NCI-H774 (cell line): ENCODE measurements at regions not wholly inside any gene's neighbourhood (a gene's known extent, or its start where the extent isn't known, plus 50 kb on each side); places are given as distances from the start of the nearest gene placed in this dataset.
"Not testable (repeated sequence)": the region's sequence is repeated elsewhere in the genome, so short reads cannot be mapped to it uniquely, and the experiment has no call there.

Experiments used
- DNase-seq: peaks from one replicate; lab custom pipeline; 2025; lab: John Stamatoyannopoulos, UW

DNA sequence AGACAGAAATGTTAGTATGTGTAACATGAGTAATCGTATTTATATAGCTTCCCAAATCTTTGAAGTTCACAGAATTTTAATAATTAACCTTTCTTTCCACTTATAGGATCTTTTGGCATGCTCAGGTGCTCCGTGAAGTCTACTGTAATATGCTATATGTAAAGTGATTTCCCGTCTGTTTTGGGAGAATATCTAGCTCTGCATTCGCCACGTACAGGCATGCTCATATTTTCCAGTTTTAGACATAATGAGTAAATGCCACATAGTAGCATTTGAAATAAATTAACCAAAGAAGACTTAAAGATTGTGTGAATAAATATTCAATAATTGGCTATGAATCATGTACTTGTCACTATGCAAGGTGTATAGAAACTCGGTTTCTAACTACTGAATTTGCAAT, 189.0 kb upstream of the CSNK1A1L start:
- DNase-seq, result no peak

DNA sequence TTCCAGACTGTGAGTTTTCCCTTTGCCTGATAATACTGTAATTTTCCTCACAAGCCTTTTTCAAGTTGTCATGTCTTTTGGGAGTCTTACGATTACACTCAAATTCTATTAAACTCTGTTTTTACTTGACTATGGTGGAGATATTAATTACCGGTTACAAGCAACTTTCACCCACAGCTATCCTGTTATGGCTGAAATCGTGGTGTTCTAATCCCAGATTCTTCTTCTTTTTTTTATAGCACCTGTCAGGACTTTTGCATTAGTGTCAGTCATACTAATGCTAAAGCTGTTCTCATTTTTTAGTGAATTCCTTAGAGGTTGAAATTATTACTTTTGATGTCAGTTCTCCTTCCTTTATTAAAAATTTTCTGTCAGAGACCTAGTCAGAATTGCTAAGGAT, 187.8 kb upstream of the CSNK1A1L start:
- DNase-seq, result no peak

DNA sequence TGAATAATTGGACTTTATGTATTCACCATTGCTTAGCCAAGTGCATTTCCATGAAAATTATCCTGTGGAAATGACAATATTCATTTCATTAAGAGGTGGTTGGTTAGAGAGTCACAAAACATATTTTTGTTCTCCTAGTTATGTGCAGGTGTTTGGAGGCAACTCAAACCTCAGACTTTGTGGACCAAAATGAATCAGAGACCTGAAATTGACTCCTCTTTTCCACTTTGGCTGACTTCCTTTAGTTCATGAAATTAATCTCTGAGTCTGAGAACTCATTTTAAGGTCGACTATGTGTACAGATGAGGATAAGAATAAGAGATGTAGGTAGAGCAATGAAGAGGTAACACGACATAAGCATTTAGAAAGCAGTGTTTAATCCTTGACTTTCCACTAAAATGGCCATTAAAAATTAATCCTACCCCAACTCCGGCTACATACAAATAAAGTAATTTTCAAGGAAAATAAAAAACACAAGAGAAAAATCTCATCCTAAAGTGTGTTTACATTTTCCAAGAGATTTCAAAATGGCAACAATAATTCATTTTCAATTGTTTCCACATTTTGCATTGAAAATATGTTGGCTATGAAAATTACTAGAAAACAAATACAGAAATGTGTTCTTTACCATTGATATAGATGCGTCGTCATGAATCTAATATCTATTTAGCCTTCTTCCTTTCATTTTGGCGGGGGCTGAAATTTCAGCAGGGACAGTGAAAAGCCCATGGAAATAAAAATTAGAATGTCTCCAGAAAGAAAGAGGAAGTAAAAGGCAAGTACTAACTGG, 185.4 kb upstream of the CSNK1A1L start:
- no peak for DNase-seq

DNA sequence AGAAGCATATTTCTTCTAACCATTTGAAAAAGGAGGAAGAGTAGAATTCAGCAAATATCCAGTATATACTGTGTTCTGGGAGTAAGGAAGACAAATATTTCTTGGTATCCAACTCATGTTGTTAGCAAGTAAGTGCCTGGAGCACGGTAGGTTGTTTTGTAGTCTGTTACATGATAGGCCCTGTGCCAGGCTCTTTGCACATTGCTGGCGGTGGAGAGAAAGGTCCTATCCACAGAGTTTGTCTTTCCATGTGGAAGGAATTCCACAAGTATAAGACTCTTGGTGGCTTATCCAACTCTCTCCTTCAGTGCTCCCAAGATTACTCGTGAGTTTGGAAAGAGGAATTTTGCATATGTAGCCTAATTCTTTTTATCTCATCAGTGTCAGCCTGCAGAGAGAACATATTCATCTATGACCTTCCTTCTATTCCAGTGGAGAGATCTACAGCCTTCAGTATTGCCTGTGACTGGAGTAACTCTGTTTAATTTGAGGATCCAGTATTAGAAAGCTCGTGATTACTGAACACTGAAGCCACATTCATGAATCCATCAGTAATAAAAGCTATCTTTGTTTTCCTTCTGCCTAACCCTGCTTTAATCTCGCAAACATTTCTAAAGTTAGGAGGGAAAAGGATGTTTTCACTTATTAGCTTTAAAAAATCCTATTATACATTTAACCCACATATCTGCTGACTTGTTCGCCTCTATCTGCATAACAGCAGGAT, 183.9 kb upstream of the CSNK1A1L start:
- DNase-seq, result no peak

DNA sequence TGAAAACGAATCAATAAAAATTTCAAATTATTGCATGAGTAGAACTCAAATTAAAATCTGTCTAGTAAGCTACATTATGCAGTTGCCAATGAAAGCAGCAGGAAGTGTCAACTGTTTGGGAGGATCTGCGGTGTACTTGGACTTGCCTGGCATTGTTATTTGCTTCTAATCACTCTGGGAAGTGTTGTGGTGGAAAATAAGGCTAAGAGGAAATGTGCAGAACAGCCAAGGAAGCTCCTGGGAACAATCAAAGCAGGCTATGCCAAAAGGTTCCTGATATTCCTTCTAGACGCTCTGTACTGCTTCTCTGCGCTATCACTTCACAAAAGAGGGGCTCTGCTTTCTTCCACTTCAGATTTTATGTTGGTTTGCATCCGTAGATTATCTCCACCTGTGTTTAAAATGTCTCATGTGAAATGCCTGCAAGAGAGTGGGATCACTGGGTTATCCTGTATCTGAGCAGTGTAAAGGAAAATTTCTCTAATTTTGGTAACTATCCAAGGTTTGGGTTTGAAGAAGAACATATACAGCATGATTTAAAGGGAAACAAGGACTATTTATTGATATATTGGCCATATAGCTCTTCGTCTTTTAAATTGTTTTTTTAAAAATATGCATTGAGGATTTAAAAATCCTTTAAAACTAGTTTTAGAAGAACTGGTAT, 182.7 kb upstream of the CSNK1A1L start:
- DNase-seq, result no peak

DNA sequence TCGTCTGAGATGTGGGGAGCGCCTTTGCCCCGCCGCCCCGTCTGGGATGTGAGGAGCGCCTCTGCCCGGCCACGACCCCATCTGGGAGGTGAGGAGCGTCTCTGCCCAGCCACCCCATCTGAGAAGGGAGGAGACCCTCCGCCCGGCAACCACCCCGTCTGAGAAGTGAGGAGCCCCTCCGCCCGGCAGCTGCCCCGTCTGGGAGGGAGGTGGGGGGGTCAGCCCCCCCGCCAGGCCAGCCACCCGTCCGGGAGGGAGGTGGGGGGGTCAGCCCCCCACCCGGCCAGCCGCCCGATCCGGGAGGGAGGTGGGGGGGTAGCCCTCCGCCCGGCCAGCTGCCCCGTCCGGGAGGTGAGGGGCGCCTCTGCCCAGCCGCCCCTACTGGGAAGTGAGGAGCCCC, 174.8 kb upstream of the CSNK1A1L start:
- DNase-seq, result not testable (repeated sequence)

DNA sequence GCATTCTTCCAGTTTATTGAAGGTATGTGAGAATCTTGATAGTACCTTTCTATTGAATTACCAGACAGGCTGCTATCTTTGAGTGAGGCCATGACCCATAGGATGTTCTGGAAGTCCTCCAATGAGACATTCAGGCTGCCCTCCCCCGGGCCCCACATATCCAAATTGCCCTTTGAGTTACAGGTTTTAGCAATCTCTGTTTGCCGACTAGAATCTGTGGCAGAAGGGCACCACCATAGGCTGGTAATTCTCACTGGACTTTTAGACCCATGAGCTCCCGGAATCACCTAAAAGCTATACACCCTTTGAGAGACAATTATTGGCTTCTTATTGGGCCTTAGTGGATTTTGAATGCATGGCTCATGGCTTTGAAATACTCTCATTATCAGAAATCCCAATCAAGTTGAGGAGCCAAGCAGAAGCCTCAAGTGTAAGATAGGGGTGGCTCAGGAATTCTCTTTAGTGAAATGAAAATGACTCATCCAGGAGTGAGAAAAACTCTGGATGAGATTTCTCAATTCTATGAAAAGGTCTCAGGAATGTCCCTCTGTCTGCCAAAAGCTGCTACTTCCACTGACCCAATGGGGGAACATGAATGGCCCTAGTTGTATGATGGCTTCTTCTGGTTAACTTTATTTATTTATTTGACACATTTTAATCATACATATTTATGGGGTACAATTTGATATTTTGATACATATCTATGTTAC, 172.1 kb upstream of the CSNK1A1L start:
- DNase-seq, result no peak

DNA sequence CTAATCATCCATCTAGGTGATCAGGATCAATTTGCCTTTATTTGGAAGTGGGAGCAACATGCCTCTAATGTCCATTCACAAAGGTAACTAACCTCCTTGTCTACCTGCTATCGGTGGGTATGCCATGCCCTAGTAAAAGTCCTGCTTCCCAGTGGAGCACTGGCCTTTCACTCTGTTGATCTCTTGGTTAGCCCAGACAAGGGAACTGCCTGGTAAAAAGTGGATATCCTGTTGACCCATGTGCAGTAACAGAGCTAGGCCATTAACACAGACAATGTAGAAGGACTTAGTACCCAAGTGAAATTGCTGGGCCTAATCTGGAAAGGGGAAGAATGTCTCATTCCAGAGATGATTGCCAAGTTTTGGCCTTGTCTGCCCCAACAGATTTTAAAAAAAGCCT, 171.5 kb upstream of the CSNK1A1L start:
- DNase-seq, result no peak

DNA sequence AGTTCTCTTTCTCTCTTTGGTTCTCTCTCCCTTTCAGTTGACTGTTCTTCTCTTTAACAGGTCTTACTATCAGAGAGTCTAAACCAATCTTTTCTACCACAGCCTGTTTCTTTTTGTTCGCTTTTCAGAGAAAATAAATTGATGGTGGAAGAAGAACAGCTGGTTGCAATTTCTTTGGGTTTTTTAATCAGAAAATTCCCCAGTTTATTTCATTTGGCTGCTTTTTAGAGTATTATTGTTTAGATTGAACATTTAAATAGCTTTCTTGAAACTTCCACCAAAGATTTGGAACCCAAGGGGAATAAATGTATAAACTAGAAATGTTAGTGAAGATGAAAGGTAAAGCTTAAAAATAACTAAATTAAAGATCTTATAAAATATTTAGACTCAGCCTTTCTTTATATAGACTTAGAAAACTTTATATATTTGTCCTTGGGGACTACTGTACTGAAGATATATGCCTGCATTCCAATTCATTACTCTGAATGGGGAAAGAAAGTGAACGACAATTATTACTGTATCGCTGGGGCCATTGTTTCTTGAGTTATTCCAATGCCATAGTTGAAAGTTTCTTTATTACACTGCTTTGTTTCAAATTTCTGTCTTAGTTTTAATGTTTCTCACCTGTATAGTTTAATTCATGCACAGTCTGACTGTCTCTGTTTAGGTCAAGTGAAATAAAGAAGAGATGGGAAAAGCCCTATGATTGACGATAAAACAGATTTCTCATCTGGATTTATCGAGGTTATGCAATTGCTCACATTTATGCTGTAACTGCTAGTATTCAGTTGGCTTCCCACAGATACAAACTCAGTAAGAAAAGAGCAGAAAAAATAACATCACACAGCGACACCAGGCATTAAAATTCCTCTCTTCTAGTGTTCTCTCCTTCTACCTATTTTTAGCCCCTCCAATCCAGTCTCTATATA, 169.4 kb upstream of the CSNK1A1L start:
- DNase-seq, result no peak

DNA sequence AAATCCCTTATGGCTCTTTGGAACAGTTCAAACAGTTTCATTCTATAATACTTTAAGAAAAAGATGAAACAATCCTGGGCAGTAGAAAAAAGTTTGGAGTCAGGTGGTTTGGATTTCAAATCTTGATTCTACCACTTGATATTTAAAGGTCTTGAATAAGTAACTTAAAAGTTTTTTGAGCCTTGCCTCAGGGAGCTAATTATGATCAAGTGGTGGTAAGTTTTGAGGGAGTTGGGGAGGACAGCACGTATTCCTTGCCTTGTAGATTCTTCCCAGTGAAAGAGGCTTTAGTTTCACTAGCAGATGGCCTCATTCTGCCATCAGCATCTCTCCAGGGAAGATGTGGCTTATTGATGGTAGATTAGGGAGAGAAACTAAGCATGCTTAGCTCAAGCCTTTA, 168.4 kb upstream of the CSNK1A1L start:
- no peak for DNase-seq

DNA sequence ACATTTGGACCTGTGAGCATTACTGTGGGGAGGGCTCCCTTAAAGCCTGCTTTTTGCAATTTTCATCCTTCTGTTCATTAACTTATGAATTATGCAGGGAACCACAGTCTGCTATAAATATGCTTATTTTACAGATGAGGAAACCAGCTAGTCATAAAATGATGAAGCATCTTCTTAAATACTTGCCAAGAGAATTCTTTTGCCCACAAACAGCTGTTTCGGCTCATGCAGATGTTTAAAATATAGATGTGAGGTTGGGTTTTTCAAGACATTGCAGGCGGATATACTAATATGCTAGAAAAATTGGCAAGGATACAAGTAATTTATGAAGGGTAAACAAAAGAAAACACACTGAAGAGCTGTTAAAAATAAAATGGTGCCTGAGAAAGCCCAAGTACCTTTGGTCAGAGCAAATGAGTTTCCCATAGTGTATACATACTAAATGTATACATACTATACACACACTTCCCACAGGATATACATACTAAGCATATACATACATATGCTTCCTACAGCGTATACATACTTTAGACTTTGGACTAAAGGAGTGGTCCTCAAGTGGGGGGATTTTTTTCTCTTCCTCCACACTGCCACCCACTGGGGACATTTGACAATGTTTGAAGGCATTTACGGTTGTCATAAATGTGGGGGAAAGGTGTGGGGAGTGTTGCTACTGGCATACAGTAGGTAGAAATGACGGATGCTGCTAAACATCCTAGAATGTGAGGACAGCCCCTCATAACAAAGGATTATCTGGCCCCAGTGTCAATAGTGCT, 164.9 kb upstream of the CSNK1A1L start:
- no peak for DNase-seq

DNA sequence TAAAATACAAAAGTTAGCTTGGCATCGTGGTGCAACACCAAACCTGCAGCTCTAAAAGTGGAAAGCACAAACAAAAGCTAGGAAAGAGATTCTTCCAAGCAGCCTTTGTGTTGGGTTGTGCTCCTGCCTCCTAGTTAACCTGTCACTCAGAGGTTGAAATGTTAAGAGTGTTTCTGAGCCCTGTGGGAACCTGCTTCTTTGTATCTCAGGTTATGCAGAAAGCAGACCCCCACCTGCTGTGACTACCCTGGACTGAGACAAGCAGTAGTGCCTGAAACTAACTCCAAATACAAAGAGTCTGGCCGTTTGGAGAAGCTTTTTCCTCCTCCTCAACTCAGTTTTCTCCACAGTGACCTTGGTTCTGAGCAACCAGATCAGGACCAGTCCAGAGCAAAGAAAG, 158.4 kb upstream of the CSNK1A1L start:
- no peak for DNase-seq

DNA sequence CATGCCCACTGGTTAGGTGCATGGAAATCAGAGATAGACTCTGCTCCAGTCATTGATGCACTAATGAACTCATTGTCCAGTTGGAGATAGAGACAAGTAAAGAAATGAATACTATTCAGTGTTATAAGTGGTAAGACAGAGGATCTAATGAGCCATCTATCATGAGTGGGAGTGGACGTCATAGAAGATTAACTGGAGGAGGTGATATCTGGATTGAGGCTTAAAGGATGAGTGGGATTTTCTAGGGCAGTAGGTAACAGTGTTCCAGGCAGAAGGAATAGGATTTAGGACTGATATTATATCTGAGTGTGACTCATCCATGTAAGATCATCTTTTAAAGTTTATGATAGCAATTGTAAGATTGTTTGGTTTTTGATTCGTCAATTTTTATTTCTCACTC, 152.2 kb upstream of the CSNK1A1L start:
- no peak for DNase-seq

DNA sequence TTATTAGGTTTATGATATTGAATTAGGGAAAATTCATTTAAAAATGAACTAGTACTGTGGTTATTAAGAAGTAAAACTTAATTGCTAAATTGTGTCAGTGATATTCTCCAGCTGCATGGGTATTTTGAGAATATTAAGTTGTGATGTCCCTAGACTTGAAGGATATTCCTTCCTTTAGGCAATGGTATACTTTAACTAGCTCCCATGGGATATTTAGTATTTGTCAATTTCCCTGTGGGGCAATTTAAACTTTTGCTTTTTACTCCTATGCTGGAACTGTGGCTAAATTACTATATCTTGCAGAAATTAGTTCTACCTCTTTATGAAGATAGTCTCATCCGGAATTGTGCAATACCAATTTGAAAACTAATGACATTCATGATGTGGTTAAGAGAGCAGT, 151.6 kb upstream of the CSNK1A1L start:
- no peak for DNase-seq

DNA sequence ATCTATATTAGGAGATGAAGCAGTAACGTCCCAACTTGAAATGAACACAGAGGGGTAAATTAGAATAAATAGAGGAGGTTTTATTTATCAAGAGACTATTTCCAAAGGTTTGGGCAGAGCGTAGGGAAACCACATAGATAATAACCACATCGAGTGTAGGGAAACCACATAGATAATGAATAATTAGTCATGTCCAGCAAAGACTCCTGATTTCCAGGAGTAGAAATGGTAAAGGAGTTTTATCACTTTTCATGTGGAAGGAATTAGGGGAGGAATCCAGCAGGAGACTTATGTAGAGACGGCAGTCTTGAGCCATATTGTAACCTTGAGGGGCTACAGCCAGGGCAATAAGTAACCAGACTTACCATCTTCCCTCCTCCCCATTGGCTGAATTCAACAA, 136.3 kb upstream of the CSNK1A1L start:
- no peak for DNase-seq

DNA sequence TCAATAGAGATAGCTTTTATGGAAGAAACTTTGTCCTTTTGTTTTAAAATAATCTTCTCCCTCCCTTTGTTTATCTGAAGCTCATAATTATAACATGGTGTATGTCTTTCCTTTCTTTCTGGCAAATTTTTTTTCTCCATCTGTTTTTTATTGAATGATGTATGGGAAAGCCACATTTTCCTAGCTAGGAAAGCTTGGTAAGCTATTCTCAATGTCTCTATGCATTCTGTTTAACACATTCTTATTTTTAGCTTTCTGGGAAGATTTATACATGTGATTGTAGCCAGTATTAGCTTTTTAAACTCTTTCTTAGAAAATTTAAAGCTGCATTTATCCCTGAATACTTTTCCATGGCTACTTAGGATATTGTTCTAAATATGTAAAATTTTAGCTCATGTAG, 124.9 kb upstream of the CSNK1A1L start:
- no peak for DNase-seq

DNA sequence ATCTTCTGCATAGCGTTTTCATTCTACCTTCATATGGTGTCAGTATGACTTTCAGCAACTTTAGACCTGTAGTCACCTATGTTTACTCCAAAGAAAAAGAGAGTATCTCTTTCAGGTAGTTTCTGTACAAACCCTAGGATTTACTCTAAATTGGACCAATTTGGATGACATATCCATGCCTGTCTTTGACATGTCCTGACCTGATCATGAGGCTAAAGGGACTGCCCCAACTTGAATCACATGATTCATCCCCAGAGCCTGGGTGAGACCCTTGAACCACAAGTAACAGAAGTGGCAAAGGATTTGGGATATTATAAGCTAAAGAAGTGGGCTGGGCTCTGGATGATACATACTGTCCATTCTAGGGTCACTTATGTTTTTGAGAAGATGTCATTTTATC, 124.5 kb upstream of the CSNK1A1L start:
- no peak for DNase-seq

DNA sequence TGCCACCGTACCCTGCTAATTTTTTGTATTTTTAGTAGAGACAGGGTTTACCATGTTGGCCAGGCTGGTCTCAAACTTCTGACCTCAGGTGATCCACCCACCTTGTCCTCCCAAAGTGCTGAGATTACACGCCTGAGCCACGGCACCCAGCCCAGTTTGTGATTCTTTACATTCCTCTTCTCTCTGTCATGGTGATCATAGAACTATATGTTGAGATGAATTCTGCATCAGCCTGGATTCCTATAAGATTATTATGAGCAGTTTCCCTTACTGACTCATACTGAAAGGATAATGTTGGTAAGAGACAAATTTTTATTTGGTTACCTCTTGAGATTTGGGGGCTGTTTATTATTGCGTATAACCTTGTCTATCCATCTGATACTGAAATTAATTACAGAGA, 121.5 kb upstream of the CSNK1A1L start:
- DNase-seq, result no peak

DNA sequence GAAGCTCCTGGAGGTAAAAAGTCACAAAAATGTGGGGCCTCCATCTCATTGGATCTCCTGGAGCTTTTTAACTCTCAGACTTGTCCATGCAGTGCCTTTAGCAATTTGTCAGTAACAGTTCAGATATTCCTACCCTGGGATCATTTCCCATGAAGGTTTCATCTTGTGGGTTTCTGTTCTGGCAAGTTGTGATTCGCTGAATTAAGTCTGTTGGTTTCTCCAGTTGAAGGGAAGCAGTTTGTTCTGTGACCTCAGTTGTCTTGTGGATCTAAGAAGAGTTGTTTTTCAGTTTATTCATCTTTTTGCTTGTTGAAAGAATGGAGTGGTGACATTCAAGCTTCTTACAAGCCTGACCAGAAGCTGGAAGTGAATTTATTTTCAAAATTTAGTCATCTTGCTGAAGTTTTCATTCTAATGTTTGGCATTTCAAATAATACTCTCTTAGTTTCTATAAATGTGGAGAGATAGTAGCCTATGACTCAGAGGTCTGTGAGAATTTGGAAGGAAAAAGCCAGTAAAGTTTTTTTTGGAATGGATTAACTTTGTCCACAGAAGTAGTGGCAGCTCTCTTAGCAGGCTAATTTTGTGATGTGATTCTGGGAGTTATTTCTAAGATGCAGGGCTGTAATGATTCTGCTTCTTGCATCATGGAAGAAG, 120.1 kb upstream of the CSNK1A1L start:
- DNase-seq, result no peak

DNA sequence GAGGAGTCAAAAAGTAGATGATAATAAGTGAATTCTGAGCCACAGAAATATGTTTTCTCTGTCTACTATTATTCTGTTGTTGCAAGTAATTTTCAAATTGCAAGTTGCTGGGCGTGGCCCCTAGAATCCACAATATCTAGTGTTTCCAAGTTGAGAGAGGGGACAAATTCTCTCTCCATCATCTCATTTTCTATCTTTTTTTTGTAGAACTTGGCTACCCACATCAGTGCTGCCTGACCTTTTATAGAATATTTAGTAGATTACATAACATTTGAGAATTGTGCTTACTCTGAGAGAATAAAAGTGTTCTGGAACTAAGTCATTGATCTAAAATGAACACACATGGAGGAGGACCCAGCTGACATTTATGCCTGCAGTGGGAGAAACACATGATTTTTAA, 110.9 kb upstream of the CSNK1A1L start:
- DNase-seq, result no peak
